ENCODE measurements at regions not wholly inside any gene's neighbourhood (a gene's known extent, or its start where the extent isn't known, plus 50 kb on each side); places are given as distances from the start of the nearest gene placed in this dataset.

- H3K27ac ChIP-seq (ENCODE audit: extremely low read depth, low read depth, low read length), result no peak overlapping the region
- H3K4me1 ChIP-seq (ENCODE audit: control insufficient read depth, insufficient read depth, low read length), result no peaks in the 10 kb centered on the region
- H3K4me3 ChIP-seq (ENCODE audit: low read depth, low read length), result no peak overlapping the region
- no peak for TF ChIP-seq KLF7 (tag by site-specific recombination; IDR thresholded peaks at IDR 0.05; ENCODE audit: borderline replicate concordance)
- TF ChIP-seq MZF1 (tag by site-specific recombination; IDR thresholded peaks at IDR 0.05; ENCODE audit: borderline replicate concordance), result no peak
- no peak for TF ChIP-seq ZNF549 (tag by site-specific recombination; IDR thresholded peaks at IDR 0.05)
- no peak for TF ChIP-seq ZNF423 (tag by site-specific recombination; IDR thresholded peaks at IDR 0.05)
- TF ChIP-seq BCL6B (tag by site-specific recombination; IDR thresholded peaks at IDR 0.05), result no peak
- TF ChIP-seq, protein P1, sequence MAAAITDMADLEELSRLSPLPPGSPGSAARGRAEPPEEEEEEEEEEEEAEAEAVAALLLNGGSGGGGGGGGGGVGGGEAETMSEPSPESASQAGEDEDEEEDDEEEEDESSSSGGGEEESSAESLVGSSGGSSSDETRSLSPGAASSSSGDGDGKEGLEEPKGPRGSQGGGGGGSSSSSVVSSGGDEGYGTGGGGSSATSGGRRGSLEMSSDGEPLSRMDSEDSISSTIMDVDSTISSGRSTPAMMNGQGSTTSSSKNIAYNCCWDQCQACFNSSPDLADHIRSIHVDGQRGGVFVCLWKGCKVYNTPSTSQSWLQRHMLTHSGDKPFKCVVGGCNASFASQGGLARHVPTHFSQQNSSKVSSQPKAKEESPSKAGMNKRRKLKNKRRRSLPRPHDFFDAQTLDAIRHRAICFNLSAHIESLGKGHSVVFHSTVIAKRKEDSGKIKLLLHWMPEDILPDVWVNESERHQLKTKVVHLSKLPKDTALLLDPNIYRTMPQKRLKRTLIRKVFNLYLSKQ (tag by site-specific recombination; IDR thresholded peaks at IDR 0.05; ENCODE audit: borderline replicate concordance), result no peak
- no peak for TF ChIP-seq ZNF791 (tag by site-specific recombination; IDR thresholded peaks at IDR 0.05)
- no peak for TF ChIP-seq ZNF777 (tag by site-specific recombination; IDR thresholded peaks at IDR 0.05; ENCODE audit: borderline replicate concordance)
- no peak for TF ChIP-seq KLF16 (tag by site-specific recombination; IDR thresholded peaks at IDR 0.05)
- TF ChIP-seq ZNF19 (tag by site-specific recombination; IDR thresholded peaks at IDR 0.05; ENCODE audit: low read depth), result no peak
- TF ChIP-seq, protein P2, sequence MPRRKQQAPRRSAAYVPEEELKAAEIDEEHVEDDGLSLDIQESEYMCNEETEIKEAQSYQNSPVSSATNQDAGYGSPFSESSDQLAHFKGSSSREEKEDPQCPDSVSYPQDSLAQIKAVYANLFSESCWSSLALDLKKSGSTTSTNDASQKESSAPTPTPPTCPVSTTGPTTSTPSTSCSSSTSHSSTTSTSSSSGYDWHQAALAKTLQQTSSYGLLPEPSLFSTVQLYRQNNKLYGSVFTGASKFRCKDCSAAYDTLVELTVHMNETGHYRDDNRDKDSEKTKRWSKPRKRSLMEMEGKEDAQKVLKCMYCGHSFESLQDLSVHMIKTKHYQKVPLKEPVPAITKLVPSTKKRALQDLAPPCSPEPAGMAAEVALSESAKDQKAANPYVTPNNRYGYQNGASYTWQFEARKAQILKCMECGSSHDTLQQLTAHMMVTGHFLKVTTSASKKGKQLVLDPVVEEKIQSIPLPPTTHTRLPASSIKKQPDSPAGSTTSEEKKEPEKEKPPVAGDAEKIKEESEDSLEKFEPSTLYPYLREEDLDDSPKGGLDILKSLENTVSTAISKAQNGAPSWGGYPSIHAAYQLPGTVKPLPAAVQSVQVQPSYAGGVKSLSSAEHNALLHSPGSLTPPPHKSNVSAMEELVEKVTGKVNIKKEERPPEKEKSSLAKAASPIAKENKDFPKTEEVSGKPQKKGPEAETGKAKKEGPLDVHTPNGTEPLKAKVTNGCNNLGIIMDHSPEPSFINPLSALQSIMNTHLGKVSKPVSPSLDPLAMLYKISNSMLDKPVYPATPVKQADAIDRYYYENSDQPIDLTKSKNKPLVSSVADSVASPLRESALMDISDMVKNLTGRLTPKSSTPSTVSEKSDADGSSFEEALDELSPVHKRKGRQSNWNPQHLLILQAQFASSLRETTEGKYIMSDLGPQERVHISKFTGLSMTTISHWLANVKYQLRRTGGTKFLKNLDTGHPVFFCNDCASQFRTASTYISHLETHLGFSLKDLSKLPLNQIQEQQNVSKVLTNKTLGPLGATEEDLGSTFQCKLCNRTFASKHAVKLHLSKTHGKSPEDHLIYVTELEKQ (tag by site-specific recombination; IDR thresholded peaks at IDR 0.05; ENCODE audit: borderline replicate concordance), result no peak
- no peak for TF ChIP-seq HOXA7 (CRISPR knock-in tag; IDR thresholded peaks at IDR 0.05; ENCODE audit: borderline replicate concordance)
- no peak for TF ChIP-seq KLF8 (tag by site-specific recombination; IDR thresholded peaks at IDR 0.05)
- TF ChIP-seq ZNF747 (tag by site-specific recombination; IDR thresholded peaks at IDR 0.05), result no peak
- TF ChIP-seq EGR2 (tag by site-specific recombination; IDR thresholded peaks at IDR 0.05; ENCODE audit: low read depth), result no peak
- no peak for TF ChIP-seq GFI1B (tag by site-specific recombination; IDR thresholded peaks at IDR 0.05)
- no peaks in the 10 kb centered on the region for H3K9me3 ChIP-seq (ENCODE audit: control insufficient read depth, insufficient read depth, low read depth, low read length)
- CTCF ChIA-PET, result no interaction called here
- POLR2A ChIA-PET, result no interaction called here
- no peaks in the 10 kb centered on the region for H3K36me3 ChIP-seq (ENCODE audit: control insufficient read depth in 2 of 2, insufficient read depth in 1 of 2, low read length in 2 of 2)
Measured at GRCh38 chr12:47352067-47352466, 272.3 kb upstream of the AMIGO2 start.

GRCh38 chr12:47351526-47351925 lies 271.8 kb upstream of the AMIGO2 start:
- no peaks in the 10 kb centered on the region for H3K4me1 ChIP-seq (ENCODE audit: control insufficient read depth, insufficient read depth, low read length)
- H3K4me3 ChIP-seq (ENCODE audit: low read depth, low read length), result no peak overlapping the region
- no peaks in the 10 kb centered on the region for H3K36me3 ChIP-seq (ENCODE audit: control insufficient read depth in 2 of 2, insufficient read depth in 1 of 2, low read length in 2 of 2)
- CTCF ChIA-PET, result interaction anchor here (0.6 kb wide), 1 partner anchor 1805 kb away, joined by 4 read pairs; no protein-coding TSS in a partner anchor
- POLR2A ChIA-PET, result no interaction called here
- no peaks in the 10 kb centered on the region for H3K9me3 ChIP-seq (ENCODE audit: control insufficient read depth, insufficient read depth, low read depth, low read length)
- H3K27ac ChIP-seq (ENCODE audit: extremely low read depth, low read depth, low read length), result no peak overlapping the region
- TF ChIP-seq ZNF248 (tag by site-specific recombination; IDR thresholded peaks at IDR 0.05), result no peak
- TF ChIP-seq WT1 (tag by site-specific recombination; IDR thresholded peaks at IDR 0.05), result no peak
- no peak for TF ChIP-seq ZNF677 (tag by site-specific recombination; IDR thresholded peaks at IDR 0.05)
- no peak for TF ChIP-seq ZNF350 (tag by site-specific recombination; IDR thresholded peaks at IDR 0.05)
- no peak for TF ChIP-seq GLI2 (tag by site-specific recombination; IDR thresholded peaks at IDR 0.05; ENCODE audit: borderline replicate concordance, low read depth)
- no peak for TF ChIP-seq ZNF311 (tag by site-specific recombination; IDR thresholded peaks at IDR 0.05; ENCODE audit: borderline replicate concordance)
- no peak for TF ChIP-seq PRDM1 (tag by site-specific recombination; IDR thresholded peaks at IDR 0.05)
- TF ChIP-seq ZSCAN30 (tag by site-specific recombination; IDR thresholded peaks at IDR 0.05), result no peak
- TF ChIP-seq ZNF571 (tag by site-specific recombination; IDR thresholded peaks at IDR 0.05), result no peak
- TF ChIP-seq ZBTB1 (tag by site-specific recombination; IDR thresholded peaks at IDR 0.05), result no peak
- TF ChIP-seq ZNF221 (tag by site-specific recombination; IDR thresholded peaks at IDR 0.05; ENCODE audit: borderline replicate concordance), result no peak
- TF ChIP-seq ZNF514 (tag by site-specific recombination; IDR thresholded peaks at IDR 0.05), result no peak
- TF ChIP-seq ZNF366 (tag by site-specific recombination; conservative IDR thresholded peaks at IDR 0.05), result no peak
- TF ChIP-seq, protein P3, sequence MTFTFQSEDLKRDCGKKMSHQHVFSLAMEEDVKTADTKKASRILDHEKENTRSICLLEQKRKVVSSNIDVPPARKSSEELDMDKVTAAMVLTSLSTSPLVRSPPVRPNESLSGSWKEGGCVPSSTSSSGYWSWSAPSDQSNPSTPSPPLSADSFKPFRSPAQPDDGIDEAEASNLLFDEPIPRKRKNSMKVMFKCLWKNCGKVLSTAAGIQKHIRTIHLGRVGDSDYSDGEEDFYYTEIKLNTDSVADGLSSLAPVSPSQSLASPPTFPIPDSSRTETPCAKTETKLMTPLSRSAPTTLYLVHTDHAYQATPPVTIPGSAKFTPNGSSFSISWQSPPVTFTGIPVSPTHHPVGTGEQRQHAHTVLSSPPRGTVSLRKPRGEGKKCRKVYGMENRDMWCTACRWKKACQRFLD (tag by site-specific recombination; IDR thresholded peaks at IDR 0.05), result no peak
- TF ChIP-seq ZNF433 (tag by site-specific recombination; IDR thresholded peaks at IDR 0.05; ENCODE audit: low read depth), result no peak
